Nucleus accumbens (tissue), 56 donors: ENCODE measurements at regions not wholly inside any gene's neighbourhood (a gene's known extent, or its start where the extent isn't known, plus 50 kb on each side); places are given as distances from the start of the nearest gene placed in this dataset.
"Not testable (repeated sequence)": the region's sequence is repeated elsewhere in the genome, so short reads cannot be mapped to it uniquely, and the experiment has no call there.

Experiments
- DNase-seq, 56 donors: peaks; one replicate each; lab custom pipeline; 2025; lab: John Stamatoyannopoulos, UW

DNA sequence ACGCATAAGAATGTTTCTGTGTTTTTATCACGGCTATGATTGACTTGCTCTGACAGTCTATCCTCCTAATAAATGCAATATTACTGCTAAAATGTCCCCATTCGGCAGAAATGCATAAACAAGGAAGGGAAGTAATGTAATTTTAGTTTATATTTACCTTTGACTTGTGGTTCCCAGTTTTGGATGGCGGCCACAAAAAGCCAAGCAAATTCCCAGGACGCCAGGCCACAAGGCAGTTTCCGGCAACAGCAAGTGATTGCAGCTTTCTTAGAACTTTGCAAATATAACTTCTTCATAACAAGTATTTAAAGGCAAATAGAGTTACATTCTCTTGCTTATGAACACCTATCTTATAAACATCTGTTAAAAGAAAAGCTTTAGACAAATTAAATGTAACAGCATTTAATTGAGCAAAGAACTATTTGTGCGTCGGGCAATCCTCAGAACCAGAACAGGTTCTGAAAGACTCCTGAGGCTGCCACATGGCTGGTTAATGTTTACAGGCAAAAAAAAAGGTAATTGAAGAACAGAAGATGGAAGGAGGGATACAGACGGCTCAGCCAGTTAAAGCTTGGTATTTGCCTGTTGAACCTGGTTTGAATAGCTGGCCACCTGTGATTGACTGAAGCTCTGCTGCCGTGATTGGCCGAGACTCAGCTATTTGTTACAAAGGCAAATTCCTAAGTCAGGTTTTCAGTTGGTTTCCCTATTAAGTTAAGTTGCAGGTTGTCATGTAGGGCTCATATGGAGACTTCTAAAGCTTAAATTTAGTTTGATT lies 80.8 kb downstream of the C21orf91 start:
- no peak for DNase-seq

GRCh38 chr21:17736072-17736471 lies 83.1 kb downstream of the C21orf91 start:
- no peak for DNase-seq

- DNase-seq, result no peak
Observed at GRCh38 chr21:17733209-17733608, 85.9 kb downstream of the C21orf91 start.

DNA sequence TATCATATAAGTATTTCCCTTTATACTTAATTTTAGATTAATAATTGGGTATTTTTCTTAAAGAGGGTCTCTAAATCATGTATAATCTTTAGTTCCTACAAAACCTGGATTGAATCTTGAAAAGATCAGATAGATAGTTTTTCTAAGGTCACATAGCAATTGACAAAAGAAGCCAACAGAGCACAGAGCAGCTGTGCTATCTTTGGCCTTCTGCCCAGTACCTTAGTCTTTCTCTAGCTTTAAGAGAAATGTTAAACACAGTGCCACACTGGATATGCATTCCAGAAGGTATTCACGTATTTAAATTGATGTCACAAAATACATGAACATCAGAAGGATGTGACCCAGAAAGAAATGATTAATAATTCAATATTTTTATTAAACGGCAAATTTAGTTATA lies 86.8 kb downstream of the C21orf91 start:
- DNase-seq, result no peak

DNA sequence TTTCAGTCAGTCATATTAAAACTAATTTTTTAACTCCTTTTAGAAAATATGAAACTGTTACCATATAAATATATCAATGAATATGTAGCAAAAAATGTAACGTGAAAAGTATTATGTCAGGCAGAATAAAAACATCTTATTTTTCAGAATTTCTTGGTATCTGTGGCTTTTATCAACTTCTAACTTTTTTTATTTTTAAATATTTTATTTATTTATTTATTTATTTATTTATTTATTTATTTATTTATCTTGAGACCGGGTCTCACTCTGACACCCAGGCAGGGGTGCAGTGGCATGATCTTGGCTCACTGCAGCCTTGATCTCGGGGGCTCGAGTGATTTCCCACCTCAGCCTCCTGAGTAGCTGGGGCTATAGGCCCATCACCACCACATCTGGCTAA lies 87.6 kb downstream of the C21orf91 start:
- no peak for DNase-seq

- DNase-seq, result no peak
Observed at GRCh38 chr21:17730782-17731181, 88.4 kb downstream of the C21orf91 start.

DNA sequence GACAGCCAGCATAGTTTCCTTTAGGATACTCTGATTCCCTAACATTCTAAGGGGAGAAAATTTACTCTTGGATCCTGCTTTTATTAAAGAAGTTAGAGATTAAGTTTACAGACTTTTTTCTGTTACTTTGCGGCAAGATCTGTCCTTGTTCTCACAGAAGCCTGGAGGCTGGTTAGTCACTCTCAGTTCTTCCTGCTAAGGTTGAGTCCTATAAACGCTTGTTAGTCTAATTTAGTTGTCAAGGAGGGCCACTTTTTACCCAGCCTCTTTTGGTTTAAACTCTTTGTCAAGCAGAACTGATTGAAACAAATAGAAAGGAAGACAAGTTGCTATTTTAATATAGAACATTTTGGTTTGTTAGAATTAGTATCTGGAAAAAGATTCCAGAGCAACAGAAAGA lies 89.7 kb downstream of the C21orf91 start:
- DNase-seq, result no peak

DNA sequence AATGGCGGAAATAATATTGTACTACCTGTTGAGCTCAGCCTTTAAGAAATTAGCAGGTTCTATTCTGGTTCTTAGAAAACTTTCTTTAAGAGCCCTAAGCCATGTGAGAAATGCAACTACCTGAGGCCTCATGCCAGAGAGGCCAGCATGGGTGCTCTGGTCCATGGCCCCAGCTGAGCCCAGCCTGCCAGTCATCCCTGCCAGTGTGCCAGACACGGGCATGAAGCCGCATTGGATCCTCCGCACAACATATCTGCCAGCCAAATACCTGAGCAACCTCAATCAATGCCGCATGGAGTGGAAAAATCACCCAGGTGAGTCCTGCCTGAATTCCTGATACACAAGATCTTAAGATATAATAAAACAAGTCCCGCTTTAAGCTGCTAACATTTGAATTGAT lies 91.8 kb downstream of the C21orf91 start:
- no peak for DNase-seq

- no peak for DNase-seq
Observed at GRCh38 chr21:17726047-17726829, 92.9 kb downstream of the C21orf91 start.

DNA sequence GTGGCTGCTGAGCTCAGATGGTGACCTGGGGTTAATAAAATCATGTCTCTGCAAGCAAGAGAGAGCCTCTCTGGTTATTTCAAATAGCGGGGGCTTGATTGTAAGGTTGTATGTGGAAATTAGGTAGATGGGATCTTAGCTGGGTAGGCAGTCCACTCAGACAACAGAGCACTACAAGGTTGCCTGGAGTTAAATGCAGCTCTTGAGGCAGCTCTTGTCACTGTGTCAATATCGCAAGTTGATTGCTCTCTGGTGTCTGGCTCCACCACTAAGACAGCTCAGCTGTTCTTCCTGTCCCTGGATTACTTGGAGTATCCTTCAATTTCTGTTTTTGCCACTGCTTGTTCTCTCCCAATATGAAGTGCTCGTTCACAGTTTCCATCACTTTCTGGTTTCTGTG lies 93.8 kb downstream of the C21orf91 start:
- DNase-seq, result no peak

DNA sequence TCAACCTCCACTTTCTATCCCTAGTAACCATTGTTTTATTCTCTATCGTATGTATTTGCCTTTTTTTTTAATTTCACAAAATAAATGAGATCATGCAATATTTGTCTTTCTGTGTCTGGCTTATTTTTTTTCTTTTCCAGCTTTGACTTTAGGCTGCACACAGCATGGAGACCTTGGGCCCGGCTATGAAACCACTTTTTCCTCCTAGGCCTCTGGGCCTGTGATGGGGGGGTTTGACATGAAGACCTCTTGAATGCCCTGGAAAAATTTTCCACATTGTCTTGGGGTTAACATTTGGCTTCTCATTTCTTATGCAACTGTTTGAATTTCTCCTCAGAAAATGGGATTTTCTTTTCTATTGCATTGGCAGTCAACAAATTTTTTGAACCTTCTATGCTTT lies 100.2 kb upstream of the BTG3 start:
- no peak for DNase-seq

GRCh38 chr21:17711896-17712295 lies 99.2 kb upstream of the BTG3 start:
- no peak for DNase-seq

DNA sequence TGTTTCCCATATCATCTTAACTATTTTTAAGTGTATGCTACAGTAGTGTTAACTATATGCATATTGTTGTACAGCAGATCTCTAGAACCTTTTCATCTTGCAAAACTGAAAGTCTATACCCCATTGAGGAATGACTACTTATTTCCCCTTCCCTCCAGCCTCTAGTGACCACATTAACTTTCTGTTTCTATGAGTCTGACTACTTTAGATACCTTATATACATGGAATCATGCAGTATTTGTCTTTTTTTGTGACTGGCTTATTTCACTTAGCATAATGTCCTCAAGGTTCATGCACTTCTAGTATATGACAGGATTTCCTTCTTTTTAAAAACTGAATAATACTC lies 96.5 kb upstream of the BTG3 start:
- no peak for DNase-seq

GRCh38 chr21:17708522-17709265 lies 96.0 kb upstream of the BTG3 start:
- DNase-seq, result no peak

DNA sequence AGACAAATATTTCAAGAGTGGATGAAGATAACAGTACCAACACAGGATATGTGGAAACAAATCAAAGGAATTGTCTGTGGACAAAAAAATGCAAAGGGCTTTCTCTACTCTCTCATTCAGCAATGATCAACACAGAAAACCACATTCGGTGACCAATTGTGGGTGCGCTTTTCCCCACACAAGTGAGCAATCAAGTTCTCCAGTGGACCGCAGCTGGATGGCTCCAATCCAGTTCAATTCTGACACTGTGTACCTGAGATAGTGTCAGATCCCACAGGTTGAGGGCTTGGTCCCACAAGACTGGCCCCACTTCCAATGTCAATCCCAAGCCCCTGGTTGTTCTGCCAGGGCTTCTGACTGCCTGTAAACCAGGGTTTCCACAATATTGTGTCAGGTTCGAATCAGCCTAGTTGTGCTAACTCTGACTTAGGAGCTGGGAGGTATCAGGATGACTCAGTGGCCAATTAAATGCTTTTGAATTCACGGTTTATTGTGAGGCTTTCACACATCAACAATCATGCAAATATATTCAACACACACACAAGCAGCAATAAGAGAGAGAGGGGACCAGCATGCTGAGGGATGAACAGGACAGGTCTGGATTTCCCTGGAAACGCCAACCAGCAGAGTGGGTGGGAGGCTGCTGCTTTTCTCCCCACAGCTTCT lies 87.0 kb upstream of the BTG3 start:
- no peak for DNase-seq

- DNase-seq, result no peak
Observed at GRCh38 chr21:17697473-17697872, 84.8 kb upstream of the BTG3 start.

GRCh38 chr21:17694416-17694815 lies 81.7 kb upstream of the BTG3 start:
- DNase-seq, result not testable (repeated sequence)

DNA sequence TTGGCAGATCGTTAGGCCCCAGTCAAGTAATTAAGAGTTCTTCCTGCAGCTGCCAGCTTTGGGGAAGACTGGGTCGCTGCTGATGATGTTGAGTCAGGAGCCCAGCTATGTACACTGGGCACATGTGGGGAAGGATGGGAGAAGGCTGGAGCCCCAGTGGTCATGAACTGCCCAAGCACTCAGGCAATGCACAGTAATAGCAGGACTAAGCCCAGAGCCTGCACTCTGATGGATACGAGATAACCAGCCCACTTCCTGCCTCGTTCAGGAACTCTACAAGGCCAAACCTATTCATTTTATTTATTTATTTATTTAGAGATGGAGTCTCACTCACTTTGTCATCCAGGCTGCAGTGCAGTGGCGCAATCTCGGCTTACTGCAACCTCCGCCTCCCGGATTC lies 81.1 kb upstream of the BTG3 start:
- no peak for DNase-seq

GRCh38 chr21:17690078-17690494 lies 77.4 kb upstream of the BTG3 start:
- no peak for DNase-seq

GRCh38 chr21:17688912-17689874 lies 76.5 kb upstream of the BTG3 start:
- peak in 19 of 56 donors; percentile 0 to 58 (median 19) for DNase-seq
